Ovary (tissue), 3 donors: ENCODE measurements at regions not wholly inside any gene's neighbourhood (a gene's known extent, or its start where the extent isn't known, plus 50 kb on each side); places are given as distances from the start of the nearest gene placed in this dataset.

Source experiments
- CTCF ChIP-seq, 3 donors: fragments of 450-650 bp in 2 of 3; fragments of 200-600 bp in 1 of 3; IDR thresholded peaks; one replicate each; pipeline versions ENCODE4 v1.5.1 to v1.8.0; 2016 to 2022; ENCODE audit warnings: antibody characterized with exemption in 3 of 3, mild to moderate bottlenecking in 1 of 3
- EP300 ChIP-seq: sonication (generic); formaldehyde crosslinking; IDR thresholded peaks from one replicate; pipeline ENCODE4 v1.6.1; 2017; ENCODE audit warnings: antibody characterized with exemption
- POLR2A ChIP-seq: fragments of 450-650 bp; IDR thresholded peaks from one replicate; pipeline ENCODE4 v1.6.1; 2017; ENCODE audit warnings: antibody characterized with exemption, mild to moderate bottlenecking, moderate library complexity
- donor health status: DM: no; HTN: no; CAD: no.

DNA sequence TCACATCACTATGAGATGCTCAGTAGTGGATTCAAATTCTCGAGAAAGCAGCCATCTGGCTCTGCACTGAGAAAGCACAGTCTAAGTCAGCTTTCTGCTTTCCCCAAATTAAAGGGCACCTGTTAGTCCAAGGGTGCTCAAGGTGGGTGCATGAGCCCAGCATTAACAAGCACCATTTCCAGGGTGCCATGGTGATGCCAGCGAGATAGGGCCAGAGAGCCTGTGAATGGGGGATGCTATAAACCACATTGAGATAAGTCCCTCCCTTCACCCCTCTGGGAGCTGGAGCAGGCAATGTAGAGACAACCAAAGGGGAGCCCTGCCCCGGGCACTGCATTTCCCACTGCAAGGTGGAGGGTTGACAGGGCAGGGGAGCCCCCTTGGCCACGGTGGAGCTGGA lies 568.2 kb downstream of the AJAP1 start:
- TF ChIP-seq CTCF (IDR thresholded peaks at IDR 0.05) (no peak), POLR2A (no peak), EP300 (no peak)
